ENCODE measurements at regions not wholly inside any gene's neighbourhood (a gene's known extent, or its start where the extent isn't known, plus 50 kb on each side); places are given as distances from the start of the nearest gene placed in this dataset.

DNA sequence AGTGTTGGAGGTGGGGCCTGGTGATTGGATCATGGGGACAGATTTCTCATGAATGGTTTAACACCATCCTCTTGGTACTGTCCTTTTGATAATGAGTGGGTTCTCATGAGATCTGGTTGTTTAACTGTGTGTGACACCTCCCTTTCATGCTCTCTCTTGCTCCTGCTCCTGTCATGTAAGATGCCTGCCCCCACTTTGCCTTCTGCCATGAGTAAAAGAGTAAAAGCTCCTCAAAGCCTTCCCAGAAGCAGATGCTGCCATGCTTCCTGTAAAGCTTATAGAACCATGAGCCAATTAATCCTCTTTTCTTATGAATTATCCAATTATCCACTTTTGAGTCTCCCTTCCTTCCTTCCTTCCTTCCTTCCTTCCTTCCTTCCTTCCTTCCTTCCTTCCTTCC lies 317.7 kb downstream of the RDH14 start:
- TF ChIP-seq OSR1 (CRISPR knock-in tag; IDR thresholded peaks at IDR 0.05) (no peak), ZNF8 (CRISPR knock-in tag; IDR thresholded peaks at IDR 0.05) (no peak), GLIS3 (CRISPR knock-in tag; IDR thresholded peaks at IDR 0.05) (no peak), TCF4 (CRISPR knock-in tag; IDR thresholded peaks at IDR 0.05; ENCODE audit: borderline replicate concordance) (no peak), ARNTL (CRISPR knock-in tag; IDR thresholded peaks at IDR 0.05; ENCODE audit: borderline replicate concordance, low read depth) (no peak)
- TF ChIP-seq, protein P1, sequence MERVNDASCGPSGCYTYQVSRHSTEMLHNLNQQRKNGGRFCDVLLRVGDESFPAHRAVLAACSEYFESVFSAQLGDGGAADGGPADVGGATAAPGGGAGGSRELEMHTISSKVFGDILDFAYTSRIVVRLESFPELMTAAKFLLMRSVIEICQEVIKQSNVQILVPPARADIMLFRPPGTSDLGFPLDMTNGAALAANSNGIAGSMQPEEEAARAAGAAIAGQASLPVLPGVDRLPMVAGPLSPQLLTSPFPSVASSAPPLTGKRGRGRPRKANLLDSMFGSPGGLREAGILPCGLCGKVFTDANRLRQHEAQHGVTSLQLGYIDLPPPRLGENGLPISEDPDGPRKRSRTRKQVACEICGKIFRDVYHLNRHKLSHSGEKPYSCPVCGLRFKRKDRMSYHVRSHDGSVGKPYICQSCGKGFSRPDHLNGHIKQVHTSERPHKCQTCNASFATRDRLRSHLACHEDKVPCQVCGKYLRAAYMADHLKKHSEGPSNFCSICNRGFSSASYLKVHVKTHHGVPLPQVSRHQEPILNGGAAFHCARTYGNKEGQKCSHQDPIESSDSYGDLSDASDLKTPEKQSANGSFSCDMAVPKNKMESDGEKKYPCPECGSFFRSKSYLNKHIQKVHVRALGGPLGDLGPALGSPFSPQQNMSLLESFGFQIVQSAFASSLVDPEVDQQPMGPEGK (CRISPR knock-in tag; IDR thresholded peaks at IDR 0.05; ENCODE audit: borderline replicate concordance): no peak
- no peak for ATAC-seq

DNA sequence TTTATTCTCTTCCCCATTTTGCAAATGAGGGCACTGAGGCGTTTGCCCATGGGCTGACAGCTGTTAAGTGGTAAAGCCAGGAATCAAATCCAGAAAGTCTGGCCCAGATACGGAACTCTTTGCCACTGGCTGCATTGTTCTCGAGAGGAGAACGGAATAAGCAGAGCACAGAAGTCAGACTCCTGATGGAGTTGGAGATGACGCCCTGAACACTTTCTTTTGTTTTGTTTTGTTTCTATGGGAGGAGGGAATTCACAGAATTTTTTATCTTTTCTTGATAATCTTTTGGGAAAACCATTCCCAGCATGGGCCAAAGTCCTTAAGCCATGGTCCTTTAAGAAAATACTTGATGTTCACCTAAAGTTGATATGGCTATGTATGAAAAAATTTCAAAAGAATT lies 322.2 kb downstream of the RDH14 start:
- no peak for ATAC-seq

DNA sequence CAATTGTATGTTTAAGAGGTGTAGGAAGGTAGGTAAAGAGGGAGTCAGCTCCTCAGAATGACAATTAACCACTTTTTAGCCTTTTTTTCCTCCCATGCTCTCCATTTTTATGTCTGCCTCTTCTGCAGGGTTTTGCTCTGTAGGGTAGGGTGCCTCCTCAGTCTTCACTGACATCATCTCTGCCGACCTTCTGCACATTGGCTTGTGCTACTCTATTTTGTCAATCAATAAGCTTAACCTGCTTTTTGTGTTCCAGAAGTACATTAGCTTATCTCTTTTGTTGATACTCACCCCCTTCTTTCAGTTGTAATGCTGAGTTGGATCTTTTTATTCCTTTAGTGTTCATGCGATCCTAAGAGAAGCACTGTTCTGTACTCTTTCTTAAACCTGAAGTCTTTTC lies 323.2 kb downstream of the RDH14 start:
- TF ChIP-seq ESRRG (CRISPR knock-in tag; IDR thresholded peaks at IDR 0.05): no peak
- TF ChIP-seq, protein P1 (CRISPR knock-in tag; IDR thresholded peaks at IDR 0.05; ENCODE audit: borderline replicate concordance): no peak
- TF ChIP-seq TCF4 (CRISPR knock-in tag; IDR thresholded peaks at IDR 0.05; ENCODE audit: borderline replicate concordance): no peak
- TF ChIP-seq, protein P2, sequence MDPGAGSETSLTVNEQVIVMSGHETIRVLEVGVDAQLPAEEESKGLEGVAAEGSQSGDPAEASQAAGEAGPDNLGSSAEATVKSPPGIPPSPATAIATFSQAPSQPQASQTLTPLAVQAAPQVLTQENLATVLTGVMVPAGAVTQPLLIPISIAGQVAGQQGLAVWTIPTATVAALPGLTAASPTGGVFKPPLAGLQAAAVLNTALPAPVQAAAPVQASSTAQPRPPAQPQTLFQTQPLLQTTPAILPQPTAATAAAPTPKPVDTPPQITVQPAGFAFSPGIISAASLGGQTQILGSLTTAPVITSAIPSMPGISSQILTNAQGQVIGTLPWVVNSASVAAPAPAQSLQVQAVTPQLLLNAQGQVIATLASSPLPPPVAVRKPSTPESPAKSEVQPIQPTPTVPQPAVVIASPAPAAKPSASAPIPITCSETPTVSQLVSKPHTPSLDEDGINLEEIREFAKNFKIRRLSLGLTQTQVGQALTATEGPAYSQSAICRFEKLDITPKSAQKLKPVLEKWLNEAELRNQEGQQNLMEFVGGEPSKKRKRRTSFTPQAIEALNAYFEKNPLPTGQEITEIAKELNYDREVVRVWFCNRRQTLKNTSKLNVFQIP (CRISPR knock-in tag; IDR thresholded peaks at IDR 0.05; ENCODE audit: borderline replicate concordance, low read depth): no peak
- TF ChIP-seq GLIS3 (CRISPR knock-in tag; IDR thresholded peaks at IDR 0.05): no peak
- TF ChIP-seq ARNTL (CRISPR knock-in tag; IDR thresholded peaks at IDR 0.05; ENCODE audit: borderline replicate concordance, low read depth): no peak
- no peak for TF ChIP-seq ISL1 (CRISPR knock-in tag; IDR thresholded peaks at IDR 0.05)
- TF ChIP-seq TOX (CRISPR knock-in tag; IDR thresholded peaks at IDR 0.05; ENCODE audit: borderline replicate concordance): no peak
- no peak for TF ChIP-seq ZNF8 (CRISPR knock-in tag; IDR thresholded peaks at IDR 0.05)
- TF ChIP-seq, protein P3, sequence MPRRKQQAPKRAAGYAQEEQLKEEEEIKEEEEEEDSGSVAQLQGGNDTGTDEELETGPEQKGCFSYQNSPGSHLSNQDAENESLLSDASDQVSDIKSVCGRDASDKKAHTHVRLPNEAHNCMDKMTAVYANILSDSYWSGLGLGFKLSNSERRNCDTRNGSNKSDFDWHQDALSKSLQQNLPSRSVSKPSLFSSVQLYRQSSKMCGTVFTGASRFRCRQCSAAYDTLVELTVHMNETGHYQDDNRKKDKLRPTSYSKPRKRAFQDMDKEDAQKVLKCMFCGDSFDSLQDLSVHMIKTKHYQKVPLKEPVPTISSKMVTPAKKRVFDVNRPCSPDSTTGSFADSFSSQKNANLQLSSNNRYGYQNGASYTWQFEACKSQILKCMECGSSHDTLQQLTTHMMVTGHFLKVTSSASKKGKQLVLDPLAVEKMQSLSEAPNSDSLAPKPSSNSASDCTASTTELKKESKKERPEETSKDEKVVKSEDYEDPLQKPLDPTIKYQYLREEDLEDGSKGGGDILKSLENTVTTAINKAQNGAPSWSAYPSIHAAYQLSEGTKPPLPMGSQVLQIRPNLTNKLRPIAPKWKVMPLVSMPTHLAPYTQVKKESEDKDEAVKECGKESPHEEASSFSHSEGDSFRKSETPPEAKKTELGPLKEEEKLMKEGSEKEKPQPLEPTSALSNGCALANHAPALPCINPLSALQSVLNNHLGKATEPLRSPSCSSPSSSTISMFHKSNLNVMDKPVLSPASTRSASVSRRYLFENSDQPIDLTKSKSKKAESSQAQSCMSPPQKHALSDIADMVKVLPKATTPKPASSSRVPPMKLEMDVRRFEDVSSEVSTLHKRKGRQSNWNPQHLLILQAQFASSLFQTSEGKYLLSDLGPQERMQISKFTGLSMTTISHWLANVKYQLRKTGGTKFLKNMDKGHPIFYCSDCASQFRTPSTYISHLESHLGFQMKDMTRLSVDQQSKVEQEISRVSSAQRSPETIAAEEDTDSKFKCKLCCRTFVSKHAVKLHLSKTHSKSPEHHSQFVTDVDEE (CRISPR knock-in tag; IDR thresholded peaks at IDR 0.05): no peak
- TF ChIP-seq, protein P4, sequence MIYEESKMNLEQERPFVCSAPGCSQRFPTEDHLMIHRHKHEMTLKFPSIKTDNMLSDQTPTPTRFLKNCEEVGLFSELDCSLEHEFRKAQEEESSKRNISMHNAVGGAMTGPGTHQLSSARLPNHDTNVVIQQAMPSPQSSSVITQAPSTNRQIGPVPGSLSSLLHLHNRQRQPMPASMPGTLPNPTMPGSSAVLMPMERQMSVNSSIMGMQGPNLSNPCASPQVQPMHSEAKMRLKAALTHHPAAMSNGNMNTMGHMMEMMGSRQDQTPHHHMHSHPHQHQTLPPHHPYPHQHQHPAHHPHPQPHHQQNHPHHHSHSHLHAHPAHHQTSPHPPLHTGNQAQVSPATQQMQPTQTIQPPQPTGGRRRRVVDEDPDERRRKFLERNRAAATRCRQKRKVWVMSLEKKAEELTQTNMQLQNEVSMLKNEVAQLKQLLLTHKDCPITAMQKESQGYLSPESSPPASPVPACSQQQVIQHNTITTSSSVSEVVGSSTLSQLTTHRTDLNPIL (CRISPR knock-in tag; IDR thresholded peaks at IDR 0.05; ENCODE audit: low read depth): no peak
- no peak for TF ChIP-seq BACH2 (CRISPR knock-in tag; IDR thresholded peaks at IDR 0.05; ENCODE audit: borderline replicate concordance)
- TF ChIP-seq, protein P5, sequence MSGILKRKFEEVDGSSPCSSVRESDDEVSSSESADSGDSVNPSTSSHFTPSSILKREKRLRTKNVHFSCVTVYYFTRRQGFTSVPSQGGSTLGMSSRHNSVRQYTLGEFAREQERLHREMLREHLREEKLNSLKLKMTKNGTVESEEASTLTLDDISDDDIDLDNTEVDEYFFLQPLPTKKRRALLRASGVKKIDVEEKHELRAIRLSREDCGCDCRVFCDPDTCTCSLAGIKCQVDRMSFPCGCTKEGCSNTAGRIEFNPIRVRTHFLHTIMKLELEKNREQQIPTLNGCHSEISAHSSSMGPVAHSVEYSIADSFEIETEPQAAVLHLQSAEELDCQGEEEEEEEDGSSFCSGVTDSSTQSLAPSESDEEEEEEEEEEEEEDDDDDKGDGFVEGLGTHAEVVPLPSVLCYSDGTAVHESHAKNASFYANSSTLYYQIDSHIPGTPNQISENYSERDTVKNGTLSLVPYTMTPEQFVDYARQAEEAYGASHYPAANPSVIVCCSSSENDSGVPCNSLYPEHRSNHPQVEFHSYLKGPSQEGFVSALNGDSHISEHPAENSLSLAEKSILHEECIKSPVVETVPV (CRISPR knock-in tag; IDR thresholded peaks at IDR 0.05): no peak
- no peak for TF ChIP-seq ZC3H10 (CRISPR knock-in tag; IDR thresholded peaks at IDR 0.05)
- no peak for TF ChIP-seq ZFP3 (CRISPR knock-in tag; IDR thresholded peaks at IDR 0.05)
- no peak for ATAC-seq

More for the DNA sequence above, 322.2 kb downstream of the RDH14 start:
- TF ChIP-seq TCF4 (CRISPR knock-in tag; IDR thresholded peaks at IDR 0.05; ENCODE audit: borderline replicate concordance): no peak
- no peak for TF ChIP-seq ZNF8 (CRISPR knock-in tag; IDR thresholded peaks at IDR 0.05)
- TF ChIP-seq, protein P2 (CRISPR knock-in tag; IDR thresholded peaks at IDR 0.05; ENCODE audit: borderline replicate concordance, low read depth): no peak
- TF ChIP-seq BACH2 (CRISPR knock-in tag; IDR thresholded peaks at IDR 0.05; ENCODE audit: borderline replicate concordance): no peak
- no peak for TF ChIP-seq OSR1 (CRISPR knock-in tag; IDR thresholded peaks at IDR 0.05)
- TF ChIP-seq ZNF70 (CRISPR knock-in tag; IDR thresholded peaks at IDR 0.05): no peak
- no peak for TF ChIP-seq TOX (CRISPR knock-in tag; IDR thresholded peaks at IDR 0.05; ENCODE audit: borderline replicate concordance)
- no peak for TF ChIP-seq GLIS3 (CRISPR knock-in tag; IDR thresholded peaks at IDR 0.05)
